Left ventricle myocardium inferior (tissue), 1 donor: ENCODE measurements at regions not wholly inside any gene's neighbourhood (a gene's known extent, or its start where the extent isn't known, plus 50 kb on each side); places are given as distances from the start of the nearest gene placed in this dataset.
"Not testable (repeated sequence)": the region's sequence is repeated elsewhere in the genome, so short reads cannot be mapped to it uniquely, and the experiment has no call there.

Experiments
- DNase-seq: peaks from one replicate; pipeline ENCODE4 v3.0.0-alpha.2; 2020
- H3K27ac ChIP-seq: fragments of 200-600 bp; replicated peaks from 2 replicates; pipeline ENCODE4 v1.8.0; 2021
- H3K27me3 ChIP-seq: fragments of 200-600 bp; 2 replicates; pipeline ENCODE4 v1.8.0; 2021; ENCODE audit warnings: low read depth
- H3K36me3 ChIP-seq: fragments of 200-600 bp; 2 replicates; pipeline ENCODE4 v1.8.0; 2021
- H3K4me1 ChIP-seq: fragments of 200-600 bp; 2 replicates; pipeline ENCODE4 v1.8.0; 2021
- H3K4me3 ChIP-seq: fragments of 200-600 bp; 2 replicates; pipeline ENCODE4 v1.8.0; 2021; ENCODE audit warnings: mild to moderate bottlenecking, moderate library complexity
- H3K9me3 ChIP-seq: fragments of 200-600 bp; replicated peaks from 2 replicates; pipeline ENCODE4 v1.8.0; 2021
- intact Hi-C: fragments of 100-400 bp; cut with micrococcal nuclease; formaldehyde crosslinking; loops from one replicate; pipeline ENCODE4 v1.11.0; 2022
- TF ChIP-seq, protein P1 (sequence below): fragments of 200-600 bp; IDR thresholded peaks from 2 replicates; pipeline ENCODE4 v1.8.0; 2021; ENCODE audit warnings: antibody characterized with exemption, mild to moderate bottlenecking, borderline replicate concordance
- donor health status: DM: no; HTN: yes; CAD: no; lungs with severe emphysema.

DNA sequence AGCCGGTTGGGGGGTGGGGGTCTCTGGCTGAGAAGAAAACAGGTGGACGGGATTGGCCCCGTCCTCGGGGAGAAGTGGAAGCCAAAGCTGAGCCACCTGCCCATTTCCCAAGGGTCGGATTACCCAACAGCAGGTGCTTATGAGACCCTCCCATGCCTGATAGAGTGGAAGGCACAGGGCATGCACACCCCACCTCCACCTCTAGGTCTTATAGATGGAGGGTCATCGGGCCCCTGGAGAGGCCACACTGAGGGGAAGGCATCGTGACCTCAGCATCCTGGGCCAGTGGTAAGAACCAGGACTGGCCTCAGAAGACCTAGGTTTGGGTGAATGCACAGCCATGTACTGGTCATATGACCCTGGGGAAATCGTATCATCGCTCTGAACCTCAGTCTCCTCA lies 85.9 kb downstream of the BUD13 start:
- intact Hi-C loops, result no loop called here
- DNase-seq, result no peak

DNA sequence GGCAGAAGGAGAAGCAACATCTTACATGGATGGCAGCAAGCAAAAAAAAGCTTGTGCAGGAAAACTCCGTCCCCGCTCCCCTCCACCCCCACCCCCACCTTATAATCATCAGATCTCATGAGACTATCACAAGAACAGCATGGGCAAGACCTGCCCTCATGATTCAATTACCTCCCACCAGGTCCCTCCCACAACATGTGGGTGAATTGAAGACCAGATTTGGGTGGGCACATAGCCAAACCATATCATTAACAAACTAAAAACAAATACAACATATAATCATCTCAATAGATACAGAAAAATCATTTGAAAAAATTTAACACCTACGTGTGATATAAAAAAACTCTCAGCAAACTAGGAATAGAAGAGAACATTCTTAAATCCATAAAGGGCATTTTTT lies 88.8 kb downstream of the BUD13 start:
- Histone ChIP-seq H3K27me3 (peaks cover 36% of the 10 kb centered on the region), H3K4me3 (no peak overlapping the region), H3K4me1 (no peaks in the 10 kb centered on the region), H3K9me3 (peaks cover 17% of the 10 kb centered on the region), H3K36me3 (no peaks in the 10 kb centered on the region), H3K27ac (no peak overlapping the region)
- TF ChIP-seq, protein P1, sequence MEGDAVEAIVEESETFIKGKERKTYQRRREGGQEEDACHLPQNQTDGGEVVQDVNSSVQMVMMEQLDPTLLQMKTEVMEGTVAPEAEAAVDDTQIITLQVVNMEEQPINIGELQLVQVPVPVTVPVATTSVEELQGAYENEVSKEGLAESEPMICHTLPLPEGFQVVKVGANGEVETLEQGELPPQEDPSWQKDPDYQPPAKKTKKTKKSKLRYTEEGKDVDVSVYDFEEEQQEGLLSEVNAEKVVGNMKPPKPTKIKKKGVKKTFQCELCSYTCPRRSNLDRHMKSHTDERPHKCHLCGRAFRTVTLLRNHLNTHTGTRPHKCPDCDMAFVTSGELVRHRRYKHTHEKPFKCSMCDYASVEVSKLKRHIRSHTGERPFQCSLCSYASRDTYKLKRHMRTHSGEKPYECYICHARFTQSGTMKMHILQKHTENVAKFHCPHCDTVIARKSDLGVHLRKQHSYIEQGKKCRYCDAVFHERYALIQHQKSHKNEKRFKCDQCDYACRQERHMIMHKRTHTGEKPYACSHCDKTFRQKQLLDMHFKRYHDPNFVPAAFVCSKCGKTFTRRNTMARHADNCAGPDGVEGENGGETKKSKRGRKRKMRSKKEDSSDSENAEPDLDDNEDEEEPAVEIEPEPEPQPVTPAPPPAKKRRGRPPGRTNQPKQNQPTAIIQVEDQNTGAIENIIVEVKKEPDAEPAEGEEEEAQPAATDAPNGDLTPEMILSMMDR, result no peak
- no peak for DNase-seq
- intact Hi-C loops, result no loop called here

More for the DNA sequence above, 85.9 kb downstream of the BUD13 start:
- Histone ChIP-seq H3K9me3 (peaks cover 16% of the 10 kb centered on the region), H3K36me3 (no peaks in the 10 kb centered on the region), H3K4me1 (no peaks in the 10 kb centered on the region), H3K27me3 (peaks cover 40% of the 10 kb centered on the region), H3K27ac (no peak overlapping the region), H3K4me3 (no peak overlapping the region)
- TF ChIP-seq, protein P1, result no peak

DNA sequence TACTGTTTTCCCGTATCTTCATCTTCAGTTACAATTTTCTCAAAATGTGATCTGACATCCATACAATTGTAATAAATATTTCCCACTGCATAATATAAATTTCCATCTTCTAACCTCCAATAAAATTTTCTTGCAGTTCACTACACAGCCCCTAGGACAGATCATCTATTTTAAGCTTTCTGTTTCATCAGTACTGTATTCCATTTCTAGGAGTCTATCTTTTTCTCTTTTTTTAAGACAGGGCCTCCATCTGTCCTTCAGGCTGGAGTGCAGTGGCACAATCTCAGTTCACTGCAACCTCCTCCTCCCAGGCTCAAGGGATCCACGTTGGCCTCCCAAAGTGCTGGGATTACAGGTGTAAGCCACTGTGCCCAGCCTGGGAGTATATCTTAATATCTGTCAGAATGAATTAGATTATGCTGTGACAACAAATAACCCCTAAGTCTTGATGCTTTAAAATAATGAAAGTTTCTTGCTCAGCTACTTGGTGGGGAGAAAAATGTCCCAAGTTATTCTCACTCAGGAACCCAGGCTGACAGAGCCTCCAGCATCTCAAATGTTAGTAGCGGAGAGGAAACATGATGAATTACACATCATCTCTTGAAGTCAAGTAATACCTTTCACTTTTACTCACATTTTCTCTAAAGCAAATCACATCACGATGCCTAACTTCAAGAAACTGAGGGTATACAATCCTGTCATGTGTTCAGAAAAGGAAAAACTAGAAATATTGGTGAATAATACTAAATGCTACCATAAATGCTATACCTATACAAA lies 92.2 kb downstream of the BUD13 start:
- no peak for DNase-seq
- Histone ChIP-seq H3K9me3 (peaks cover 51% of the 10 kb centered on the region), H3K4me3 (no peak overlapping the region), H3K27me3 (peaks cover 9% of the 10 kb centered on the region), H3K27ac (no peak overlapping the region), H3K36me3 (no peaks in the 10 kb centered on the region), H3K4me1 (no peaks in the 10 kb centered on the region)
- TF ChIP-seq, protein P1, result no peak
- intact Hi-C loops, result no loop called here

DNA sequence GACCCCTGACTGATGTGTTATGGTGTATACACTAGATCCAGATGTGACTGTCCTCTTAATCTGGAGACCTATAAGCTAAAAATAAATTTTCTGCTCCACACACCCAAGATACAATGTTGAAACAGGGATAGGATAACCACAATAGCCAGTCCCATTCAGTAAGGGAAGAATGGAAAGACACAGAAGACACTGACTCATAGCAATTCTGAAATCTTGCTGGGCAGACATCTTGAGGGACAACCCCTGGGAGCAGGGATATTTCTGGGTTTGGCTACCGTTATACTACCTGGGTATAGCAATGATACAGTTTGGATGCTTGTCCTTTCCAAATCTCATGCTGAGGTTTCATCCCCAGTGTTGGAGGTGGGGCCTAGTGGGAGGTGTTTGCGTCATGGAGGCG lies 93.9 kb downstream of the BUD13 start:
- H3K4me1 ChIP-seq, result no peaks in the 10 kb centered on the region
- H3K9me3 ChIP-seq, result peaks cover 51% of the 10 kb centered on the region
- H3K27ac ChIP-seq, result no peak overlapping the region
- H3K36me3 ChIP-seq, result no peaks in the 10 kb centered on the region
- intact Hi-C loops, result no loop called here
- peaks cover 8% of the 10 kb centered on the region for H3K27me3 ChIP-seq
- TF ChIP-seq, protein P1, result no peak
- no peak for DNase-seq
- no peak overlapping the region for H3K4me3 ChIP-seq

DNA sequence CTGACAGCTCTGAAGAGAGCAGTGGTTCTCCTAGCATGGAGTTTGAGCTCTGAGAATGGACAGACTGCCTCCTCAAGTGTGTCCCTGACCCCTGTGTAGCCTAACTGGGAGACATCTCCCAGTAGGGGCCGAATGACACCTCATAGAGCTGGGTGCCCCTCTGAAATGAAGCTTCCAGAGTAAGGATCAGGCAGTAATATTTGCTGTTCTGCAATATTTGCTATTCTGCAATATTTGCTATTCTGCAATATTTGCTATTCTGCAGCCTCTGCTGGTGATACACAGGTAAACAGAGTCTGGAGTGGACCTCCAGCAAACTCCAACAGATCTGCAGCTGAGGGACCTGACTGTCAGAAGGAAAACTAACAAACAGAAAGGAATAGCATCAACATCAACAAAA lies 105.5 kb downstream of the BUD13 start:
- intact Hi-C loops, H3K27ac ChIP-seq, H3K4me3 ChIP-seq, DNase-seq, H3K4me1 ChIP-seq, H3K36me3 ChIP-seq: not testable (repeated sequence)
- Histone ChIP-seq H3K27me3 (peaks cover 38% of the 10 kb centered on the region), H3K9me3 (peaks cover 61% of the 10 kb centered on the region)

DNA sequence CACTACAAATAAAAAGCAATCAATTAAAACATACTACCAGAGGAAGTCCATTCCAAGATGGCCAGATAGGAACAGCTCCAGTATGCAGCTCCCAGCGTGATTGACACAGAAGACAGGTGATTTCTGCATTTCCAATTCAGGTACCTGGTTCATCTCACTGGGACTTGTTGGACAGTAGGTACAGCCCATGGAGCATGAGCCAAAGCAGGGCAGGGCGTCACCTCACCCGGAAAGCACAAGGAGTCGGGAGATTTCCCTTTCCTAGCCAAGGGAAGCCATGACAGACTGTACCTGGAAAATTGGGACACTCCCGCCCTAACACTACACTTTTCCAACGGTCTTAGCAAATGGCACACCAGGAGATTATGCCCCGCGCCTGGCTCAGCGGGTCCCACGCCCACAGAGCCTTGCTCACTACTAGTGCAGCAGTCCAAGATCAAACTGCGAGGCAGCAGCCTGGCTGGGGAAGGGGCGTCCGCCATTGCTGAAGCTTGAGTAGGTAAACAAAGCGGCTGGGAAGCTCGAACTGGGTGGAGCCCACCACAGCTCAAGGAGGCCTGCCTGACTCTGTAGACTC lies 106.0 kb downstream of the BUD13 start:
- H3K4me3 ChIP-seq, H3K4me1 ChIP-seq, intact Hi-C loops, DNase-seq, H3K36me3 ChIP-seq, H3K27ac ChIP-seq: not testable (repeated sequence)
- Histone ChIP-seq H3K27me3 (peaks cover 44% of the 10 kb centered on the region), H3K9me3 (peaks cover 55% of the 10 kb centered on the region)
